ENCODE measurements at regions not wholly inside any gene's neighbourhood (a gene's known extent, or its start where the extent isn't known, plus 50 kb on each side); places are given as distances from the start of the nearest gene placed in this dataset.

DNA sequence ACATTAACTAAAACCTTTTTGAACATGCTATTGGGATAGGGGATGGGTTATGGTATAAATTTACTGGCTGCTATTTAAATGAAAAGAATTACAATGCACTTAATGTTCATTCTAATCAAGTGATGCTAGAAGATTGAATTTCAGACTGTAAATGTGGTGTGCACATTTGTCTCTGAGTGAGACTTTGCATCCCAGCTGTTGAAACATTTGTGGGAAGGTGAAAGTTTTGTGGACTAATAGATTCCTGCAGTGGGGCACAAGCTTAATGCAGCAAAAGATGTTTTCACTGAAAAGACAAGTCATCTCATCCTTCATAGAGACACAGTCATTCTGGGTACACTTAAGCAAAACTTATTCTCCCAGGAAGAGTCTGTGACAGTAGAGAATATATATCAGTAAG lies 323.6 kb downstream of the NFIB start:
- FAIRE-seq: no peak

DNA sequence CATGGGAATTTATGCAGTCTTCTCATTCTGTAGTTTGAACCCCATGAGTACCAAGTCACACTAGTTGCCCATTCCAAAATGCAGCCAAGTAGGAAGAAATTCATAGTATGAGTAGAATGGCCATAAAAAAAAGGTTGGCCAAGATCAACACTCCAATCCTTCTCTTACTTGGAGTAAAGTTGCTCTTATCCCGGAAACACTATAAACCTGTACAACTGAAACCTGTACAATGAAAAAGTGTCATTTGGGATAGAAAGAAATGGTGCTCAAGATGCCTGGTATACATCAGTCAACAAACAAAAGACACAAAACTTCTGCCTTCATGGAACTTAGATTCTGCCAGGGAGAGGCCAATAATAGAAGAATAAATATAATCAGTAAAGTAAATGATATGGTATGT lies 325.0 kb downstream of the NFIB start:
- no peak for FAIRE-seq

DNA sequence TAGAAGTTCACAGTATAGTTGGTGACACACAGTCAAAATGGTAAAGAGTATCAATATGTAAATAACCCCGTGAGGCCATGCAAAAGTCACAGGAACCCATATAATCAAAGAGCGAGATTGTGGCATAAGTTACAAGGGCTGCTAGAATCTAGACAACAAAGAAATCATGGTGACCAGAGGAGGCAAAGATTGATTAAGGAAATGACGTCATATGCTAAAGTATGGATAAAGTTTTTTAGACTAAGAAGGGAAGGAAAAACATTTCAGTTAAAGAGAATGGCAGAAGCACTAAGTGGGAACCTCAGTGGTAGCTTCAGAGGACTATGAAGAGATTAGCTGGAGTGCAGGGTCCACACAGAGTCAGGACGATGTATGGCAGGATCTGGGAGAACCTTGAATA lies 330.3 kb downstream of the NFIB start:
- no peak for FAIRE-seq

DNA sequence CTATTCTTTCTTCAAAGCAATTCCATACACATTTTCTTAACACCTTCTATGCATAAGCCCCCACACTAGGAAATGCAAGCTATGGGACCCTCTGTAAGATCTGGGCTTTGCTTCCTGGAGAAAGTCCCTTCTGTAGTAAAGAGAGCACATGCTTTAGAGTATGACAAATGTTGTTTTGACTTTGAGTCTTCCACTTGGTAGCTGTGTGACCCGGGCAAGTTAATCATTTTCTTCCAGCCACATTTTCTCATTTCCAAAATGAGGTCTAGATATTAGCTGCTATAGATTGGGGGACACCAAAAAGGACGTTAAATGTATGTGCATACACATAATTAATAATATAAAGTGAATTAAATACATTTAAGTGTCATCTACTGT lies 334.0 kb downstream of the NFIB start:
- no peak for FAIRE-seq

DNA sequence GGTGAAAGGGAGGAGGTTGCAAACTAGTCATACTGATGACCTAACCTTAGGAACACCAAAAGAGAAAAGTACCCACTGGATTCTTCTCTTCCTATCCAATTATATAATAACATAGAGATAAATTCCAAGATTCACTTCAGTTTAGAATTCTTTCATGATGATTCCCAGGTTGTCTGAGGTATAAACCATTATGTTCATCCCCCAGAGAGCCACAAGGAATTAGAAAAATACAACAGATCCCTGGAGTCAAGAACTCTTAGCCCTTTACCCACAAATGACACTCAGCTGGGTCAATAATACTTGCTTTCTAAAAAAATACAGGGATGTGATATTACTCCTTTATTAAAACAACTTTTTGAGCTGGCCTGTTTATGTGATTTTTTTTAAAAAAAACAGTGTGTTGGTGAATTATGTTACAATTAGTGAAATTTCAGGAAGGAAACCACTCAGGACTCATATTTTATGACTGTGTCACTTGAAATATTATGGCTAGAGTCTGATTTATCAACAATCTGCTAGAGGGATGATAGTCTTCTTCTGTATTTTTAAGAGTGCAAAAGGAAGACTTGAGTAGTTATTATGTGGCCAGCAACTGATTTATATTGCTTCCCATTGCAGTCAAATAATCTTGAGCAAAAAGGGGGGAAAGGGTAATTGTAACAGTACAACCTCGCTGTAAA lies 338.2 kb downstream of the NFIB start:
- FAIRE-seq: no peak

DNA sequence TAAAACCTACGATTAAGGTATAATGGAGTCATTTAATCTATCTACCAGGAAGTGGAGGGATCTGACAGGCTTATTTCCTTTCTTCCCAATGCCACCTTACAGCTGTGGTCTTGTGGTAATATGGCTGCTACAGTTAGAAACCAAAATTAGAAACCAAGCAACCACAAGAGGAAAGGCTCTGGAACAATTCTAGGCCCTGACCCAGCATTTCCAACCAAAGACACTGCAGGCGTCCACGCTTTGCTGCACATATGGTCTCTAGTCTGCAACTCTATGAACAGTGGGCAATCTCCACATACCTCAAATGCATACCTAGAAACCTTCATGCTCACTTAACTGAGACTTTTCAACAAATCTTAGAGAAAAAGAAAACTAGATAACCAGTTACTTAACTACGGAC lies 339.1 kb downstream of the NFIB start:
- no peak for FAIRE-seq

DNA sequence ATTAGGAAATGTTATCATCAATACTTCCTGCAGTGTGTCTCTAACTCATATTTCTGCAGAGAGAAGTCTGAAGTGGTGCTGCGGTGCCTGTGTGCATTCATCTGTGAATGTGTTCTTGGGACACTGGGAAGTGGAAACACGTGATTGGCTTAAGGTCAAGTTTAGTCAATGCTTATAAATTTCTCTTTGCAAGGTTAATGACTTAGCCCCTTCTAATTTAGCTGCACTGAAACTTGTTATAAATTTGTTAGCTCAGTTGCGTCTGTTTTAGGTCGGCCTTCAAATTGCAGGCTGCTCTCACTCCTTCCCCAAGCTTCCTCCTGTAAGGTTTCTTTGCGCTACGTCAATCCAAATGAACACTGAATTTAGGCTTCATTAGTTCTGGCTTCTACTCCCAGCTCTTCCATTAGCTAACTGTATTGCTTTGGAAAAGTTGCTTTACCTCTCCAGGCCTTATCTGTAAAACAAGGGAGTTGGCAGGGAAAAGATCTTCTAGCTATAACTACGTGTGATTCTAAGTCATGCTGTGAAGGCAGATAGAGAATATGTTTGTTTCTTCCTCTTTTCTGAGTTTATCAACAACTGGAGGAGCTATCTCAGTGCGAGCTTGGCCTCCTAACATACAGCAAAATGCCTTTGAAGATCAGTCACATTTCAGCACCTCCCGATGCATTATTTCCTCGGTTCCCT lies 341.8 kb downstream of the NFIB start:
- no peak for FAIRE-seq

DNA sequence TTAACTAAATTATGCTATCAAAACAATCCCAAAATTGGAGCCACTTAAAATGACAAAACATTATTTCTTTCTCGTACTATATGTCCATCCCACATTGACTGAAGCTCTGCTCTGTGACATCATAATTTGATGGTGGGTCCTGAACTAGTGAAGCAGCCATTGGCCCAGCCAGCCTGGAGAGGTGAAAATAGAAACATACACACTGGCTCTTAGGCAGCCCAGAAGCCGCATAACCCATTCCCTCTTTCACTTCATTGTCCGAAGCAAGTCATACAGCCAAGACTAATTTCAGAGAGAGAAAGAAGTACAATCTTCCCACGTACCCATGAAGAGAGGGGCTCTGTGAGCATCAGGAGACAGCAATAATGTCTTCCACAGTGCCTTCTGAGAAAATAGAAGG lies 342.5 kb downstream of the NFIB start:
- FAIRE-seq: no peak

DNA sequence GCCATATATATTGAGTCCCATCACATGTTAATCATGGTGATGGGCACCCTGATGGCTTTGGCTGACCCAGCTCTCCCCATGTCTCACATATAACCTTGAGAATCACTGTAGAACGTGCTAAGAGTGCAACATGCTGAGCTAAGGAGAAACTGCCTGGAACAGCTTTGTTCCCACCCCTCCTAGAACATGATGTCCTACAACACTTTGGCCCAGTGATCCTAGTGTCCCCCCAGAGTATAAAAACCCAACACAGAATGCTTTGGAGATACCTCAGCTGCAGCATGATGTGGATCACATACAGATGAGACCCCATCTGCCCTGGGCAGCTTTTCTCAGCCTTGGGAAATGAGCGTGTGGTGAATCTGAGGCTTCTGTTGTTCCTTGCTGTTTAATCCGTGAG lies 343.5 kb downstream of the NFIB start:
- FAIRE-seq: no peak

DNA sequence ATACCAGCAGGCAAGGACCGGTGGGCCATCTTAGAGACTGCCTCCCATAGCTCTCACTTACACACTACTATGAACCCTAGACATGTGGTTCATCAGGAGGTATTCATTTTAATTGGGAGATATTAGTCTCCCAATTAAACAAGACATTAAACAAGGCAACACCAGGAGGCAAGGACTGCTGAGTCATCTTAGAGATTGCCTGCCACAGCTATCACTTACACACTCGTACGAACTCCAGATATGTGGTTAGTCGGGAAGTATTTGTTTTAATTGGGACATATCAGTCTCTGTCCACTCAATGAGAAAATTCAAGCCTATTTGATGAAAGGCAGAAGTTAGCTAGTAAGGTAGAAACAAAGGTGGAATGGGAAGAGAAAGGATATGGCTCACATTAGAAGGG lies 343.9 kb downstream of the NFIB start:
- no peak for FAIRE-seq

DNA sequence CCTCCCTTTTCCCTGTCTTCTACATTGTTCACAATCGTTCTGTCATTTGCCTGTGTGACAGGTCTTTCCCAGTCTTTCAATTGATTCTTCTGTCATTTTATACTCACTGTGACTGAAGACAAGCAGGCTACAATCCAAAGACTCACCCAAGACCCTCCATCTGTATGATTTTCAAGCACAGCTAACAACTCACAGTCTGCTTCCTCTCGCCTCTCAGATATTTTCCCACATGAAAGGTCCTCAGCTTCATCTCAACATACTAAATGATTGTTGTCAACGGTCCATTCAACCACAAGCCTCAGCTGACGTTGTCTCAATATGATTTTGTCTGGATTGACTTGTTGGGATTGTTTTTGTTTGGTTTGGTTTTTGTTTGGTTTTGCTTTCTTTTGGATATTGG lies 346.5 kb downstream of the NFIB start:
- no peak for FAIRE-seq

DNA sequence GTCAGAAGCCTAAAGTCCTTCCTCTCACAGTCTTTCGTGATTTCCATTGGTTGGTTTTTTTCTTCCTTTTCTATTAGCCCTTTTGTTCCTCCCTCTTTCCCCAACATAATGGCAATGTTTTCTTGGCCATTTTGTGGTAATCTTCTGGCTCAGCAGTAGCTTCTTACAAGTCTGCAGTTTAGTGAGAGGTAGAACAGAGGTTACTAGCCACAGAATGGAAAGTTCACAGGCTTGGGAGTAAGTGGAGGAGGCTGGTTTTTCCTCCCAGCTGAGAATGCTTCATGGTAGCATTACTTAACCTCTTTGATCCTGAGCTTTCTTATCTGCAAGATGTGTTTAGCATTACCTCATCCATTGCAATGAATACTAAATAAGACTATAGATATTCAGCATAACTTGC lies 346.9 kb downstream of the NFIB start:
- no peak for FAIRE-seq

DNA sequence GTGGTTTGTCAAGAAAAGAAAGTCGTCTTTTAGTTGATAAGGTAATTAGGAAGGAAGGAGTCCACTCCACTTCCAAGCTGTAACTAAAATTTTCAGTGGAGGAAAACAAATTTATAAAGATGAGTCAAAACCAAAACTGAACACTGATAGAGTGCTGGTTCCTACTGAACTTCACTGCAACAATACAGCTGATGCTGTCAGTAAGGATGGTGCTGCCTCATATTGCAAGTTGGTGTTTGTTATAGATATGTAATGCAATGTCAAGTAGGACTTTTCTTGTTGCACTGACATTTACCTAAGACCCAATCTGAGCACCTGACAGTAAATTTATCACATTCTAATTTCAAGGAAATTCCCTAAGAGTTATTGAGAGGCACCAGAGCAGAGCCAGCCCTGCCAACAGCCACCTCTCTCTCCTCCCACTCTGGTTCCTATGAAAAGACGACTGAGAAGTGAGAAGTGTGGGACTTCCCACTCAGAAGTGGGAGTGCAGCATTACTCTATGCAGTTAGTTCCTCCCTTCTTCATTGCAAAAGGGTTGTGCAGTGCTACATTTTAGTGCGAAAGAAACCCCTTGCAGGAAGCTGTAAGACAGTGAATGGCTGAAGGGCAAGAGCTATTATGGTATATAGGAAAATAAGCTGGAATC lies 350.8 kb downstream of the NFIB start:
- no peak for FAIRE-seq

DNA sequence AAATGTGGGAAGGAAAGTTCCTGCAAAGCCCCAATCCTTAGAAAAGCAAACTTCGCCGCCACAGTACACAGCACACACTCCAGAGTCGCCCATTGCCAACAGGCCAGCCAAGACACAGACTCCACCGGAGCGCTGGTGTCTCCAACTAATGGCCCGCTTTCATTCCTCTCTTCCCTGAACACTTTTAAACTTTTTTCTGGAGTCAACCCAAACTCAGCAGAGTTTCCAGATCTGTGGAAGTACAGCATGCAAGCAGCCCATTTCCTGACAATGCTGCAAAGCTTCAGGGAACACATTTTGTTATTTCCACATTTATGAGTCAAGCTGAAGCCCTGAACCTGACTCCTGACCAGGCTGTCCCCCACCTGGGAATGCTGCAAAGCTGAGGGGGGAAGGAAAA lies 351.9 kb downstream of the NFIB start:
- FAIRE-seq: no peak

DNA sequence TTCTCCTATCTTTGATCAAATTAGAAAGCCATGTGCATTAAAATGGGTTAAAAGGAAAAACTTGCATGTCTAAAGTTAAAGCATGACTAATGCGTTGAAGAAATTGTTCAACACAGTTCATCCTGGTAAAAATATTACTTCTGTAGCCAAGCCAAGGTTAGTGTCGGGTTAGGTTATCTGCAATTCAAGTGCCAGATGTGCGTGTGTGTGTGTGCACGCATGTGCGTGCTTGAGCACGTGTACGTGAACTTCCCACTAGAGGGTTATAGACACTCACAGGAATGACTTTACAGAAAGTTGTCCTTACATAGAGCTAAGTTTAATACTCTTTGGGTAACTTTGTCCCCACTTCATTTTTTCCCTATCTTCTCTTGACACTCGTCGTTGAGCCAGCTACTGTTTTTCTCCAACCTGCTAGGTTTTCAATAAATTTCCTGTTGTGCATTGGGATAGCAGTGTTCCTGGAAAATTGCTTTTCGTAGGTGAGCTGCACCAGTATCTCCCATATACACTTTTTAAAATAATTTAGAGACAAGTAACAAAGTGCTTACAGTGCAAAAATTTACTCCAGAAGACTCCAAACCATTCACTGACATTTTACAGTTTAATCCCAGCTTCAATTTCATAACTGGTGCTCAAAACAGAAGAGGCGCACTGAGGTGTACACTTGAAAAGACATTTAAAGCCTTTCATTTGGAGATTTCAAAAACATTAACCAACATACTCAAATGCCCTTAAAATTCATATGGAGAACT lies 353.8 kb downstream of the NFIB start:
- no peak for FAIRE-seq

DNA sequence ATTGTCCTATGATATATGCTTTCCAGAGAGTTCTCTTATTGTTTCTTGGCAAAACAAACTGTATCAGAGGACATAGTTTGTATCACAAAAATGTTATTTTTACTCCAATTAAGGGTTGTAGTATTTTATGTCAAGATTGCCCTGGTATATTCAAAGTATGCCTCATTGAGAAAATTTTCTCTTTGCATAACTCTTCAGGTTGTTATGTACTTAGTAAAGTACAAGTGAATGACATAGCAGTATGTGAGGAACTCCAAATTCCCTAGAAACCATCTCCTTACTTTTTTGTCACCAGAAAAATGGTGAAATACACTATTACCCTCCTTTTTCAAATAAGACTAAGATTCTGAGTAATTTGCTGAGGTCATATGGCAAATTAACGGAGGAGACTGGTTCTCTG lies 355.3 kb downstream of the NFIB start:
- FAIRE-seq: no peak

DNA sequence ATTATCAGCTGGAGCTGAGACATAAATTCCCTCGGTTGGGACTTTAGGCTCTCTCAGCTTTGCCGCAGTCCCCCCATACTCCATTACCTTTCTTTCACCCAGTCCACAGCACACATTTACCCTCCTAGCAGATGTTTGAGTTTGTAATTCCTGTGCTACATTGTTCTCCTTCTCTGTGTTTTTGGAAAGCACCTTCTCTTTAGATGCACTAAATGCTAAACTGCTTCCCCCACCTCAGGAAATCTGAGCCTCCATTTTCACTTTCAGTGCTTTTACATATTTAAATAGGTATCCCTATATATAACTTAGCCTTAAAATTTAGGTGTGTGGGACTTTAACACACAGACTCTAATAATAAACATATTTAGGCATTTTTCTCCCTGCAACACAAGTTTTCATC lies 356.9 kb downstream of the NFIB start:
- FAIRE-seq: no peak

DNA sequence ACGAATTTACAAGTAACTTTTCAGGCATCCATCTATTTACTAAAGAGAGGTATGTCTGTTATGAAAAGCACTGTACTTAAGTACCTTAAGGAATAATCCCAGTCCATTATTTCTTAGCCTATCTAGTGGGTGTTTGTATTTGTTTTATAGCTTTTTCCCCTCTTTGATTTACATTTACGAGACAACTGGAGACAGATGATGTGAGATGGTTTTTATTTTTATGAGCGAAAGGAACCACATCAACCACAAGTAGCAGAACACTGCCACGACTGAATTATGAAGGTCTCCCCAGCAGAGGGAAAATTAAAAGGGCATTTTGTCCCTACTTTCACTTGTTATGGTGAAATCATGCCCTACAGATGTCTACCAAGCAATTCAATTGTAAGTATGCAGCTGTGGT lies 357.8 kb downstream of the NFIB start:
- FAIRE-seq: no peak

DNA sequence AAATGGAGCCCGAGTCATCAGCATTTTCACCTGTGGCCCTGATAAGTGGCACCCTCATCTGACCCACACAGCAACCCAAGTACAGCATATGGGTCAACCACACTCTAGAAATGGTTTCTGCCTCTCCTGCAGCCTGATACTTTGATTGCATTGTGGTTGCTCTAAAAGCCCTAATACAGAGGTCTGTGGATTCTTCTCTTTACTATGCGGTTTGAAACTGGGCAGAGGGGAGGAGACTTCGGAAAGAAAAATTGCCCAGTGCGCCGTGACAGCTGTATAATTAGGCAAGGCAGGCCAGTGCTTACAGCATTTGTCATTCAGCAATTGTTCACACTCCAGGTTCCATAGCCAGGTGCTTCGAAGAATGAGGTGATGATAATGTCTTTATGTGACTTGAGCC lies 361.0 kb downstream of the NFIB start:
- FAIRE-seq: no peak

DNA sequence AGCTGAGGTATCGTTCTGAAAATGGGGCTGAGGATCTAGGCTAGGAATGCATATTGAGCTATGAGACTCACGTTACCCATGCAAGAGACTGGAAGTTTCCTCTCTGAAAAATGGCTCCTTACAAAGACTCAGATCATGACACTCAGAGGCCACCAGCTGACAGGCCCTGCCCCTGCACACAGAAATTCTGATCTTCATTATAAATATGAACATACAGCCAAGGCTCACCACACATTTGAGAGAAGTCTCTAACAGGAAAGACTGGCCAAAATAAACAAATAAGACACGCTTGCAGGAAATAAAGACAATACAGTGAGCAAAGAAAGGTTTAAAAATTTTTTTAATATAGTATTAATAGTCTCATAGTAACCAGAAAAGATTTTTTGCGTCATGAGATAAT lies 365.9 kb downstream of the NFIB start:
- FAIRE-seq: no peak

DNA sequence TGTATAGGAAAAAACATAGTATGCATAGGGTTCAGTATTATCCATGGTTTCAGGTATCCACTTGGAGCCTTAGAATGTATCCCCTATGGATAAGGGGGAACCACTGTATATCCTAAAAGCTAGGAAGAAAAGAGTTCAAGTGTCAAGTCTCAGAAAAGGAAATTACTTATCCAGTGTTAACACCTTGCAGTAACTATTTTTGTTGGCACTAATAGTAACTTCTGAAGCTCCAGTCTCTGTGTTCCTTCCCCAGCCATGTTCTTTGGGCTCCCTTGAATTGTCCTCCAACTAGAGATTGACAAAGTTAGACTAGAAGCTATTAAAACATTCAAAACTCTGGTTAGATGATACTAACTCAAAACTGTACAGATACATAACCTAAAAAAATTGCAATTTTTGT lies 370.8 kb downstream of the NFIB start:
- FAIRE-seq: no peak

DNA sequence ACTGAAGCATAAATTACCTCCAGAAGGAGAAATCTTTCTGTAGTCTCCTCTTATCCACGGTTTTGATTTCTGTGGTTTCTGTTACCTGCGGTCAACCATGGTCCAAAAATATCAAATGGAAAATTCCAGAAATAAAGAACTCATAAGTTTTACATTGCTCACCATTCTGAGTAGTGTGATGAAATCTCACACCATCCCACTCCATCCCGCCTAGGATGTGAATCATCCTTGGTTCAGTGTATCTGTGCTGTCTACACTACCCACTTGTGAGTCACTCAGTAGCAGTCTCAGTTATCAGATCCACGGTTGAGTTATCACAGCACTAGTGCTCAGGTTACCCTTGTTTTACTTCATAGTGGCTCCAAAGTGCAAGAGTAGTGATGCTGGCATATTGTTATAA lies 371.2 kb downstream of the NFIB start:
- FAIRE-seq: no peak

DNA sequence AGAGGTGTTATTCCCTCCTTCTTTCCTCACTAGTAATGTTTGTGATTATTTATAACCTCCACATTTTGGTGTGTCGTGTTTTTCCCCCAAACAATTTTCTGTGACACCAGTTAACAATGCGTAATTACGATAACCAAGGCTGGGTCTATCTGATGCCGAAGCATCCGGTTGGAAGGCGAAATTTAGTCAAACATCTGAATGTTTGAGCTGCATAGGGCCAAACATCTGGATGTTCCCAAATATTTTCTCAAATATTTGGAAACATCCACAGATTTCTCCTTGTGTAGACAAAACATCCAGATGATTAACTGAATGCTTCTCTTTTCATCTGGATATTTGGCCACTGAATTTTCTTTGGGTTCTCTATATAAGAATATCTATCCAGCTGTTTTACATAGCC lies 371.7 kb downstream of the NFIB start:
- FAIRE-seq: no peak

DNA sequence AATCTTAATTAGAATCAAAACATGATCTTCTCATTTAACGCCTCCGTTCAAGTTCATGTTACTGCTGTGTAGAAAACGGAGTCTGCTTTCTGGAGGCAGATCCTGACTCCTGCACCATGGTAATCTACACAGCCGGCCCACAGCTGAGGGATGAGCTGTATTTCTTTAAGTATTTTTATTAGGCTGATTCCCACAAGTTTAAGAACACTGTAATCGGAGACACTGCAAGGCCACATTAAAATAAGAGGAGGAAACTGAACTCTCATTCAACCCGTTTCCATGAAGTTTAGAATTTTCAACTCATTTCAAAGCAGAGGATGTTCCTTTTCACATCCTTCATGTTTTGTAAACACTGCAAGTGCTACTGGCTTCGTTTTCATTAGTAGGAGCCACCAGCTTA lies 372.2 kb downstream of the NFIB start:
- FAIRE-seq: no peak
